CD4-positive, alpha-beta memory T cell (primary cell): ENCODE measurements at regions not wholly inside any gene's neighbourhood (a gene's known extent, or its start where the extent isn't known, plus 50 kb on each side); places are given as distances from the start of the nearest gene placed in this dataset.

Experiments
- CTCF ChIA-PET: fragments of 350-600 bp; sonication (Branson Sonifier 250); formaldehyde crosslinking; loops from one replicate; lab custom pipeline; 2021; ENCODE audit warnings: inconsistent platforms; ENCODE audit not compliant: partially characterized antibody; lab: Charles Lee
- POLR2A ChIA-PET: fragments of 350-600 bp; sonication (Branson Sonifier 250); formaldehyde crosslinking; loops from one replicate; lab custom pipeline; 2021; ENCODE audit not compliant: partially characterized antibody; lab: Charles Lee
- DNase-seq, 5 donors: peaks; one replicate each; pipeline versions ENCODE4 v3.0.0 to v3.0.0-alpha.2; 2020 to 2022; ENCODE audit warnings: mixed read lengths in 1 of 5
- H3K27ac ChIP-seq: one replicate; pipeline ENCODE4 v1.7.0; 2013; ENCODE audit warnings: low read depth, low read length
- H3K27me3 ChIP-seq: 2 replicates; pipeline ENCODE4 v1.7.0; 2013; ENCODE audit warnings: mild to moderate bottlenecking, low read length, moderate library complexity; ENCODE audit not compliant: insufficient read depth
- H3K36me3 ChIP-seq: 2 replicates; pipeline ENCODE4 v1.7.0; 2013; ENCODE audit warnings: mild to moderate bottlenecking, low read length, moderate library complexity; ENCODE audit not compliant: insufficient read depth
- H3K4me1 ChIP-seq: 2 replicates; pipeline ENCODE4 v1.7.0; 2013; ENCODE audit warnings: mild to moderate bottlenecking, low read length, moderate library complexity; ENCODE audit not compliant: insufficient read depth
- H3K4me3 ChIP-seq, 2 donors: one replicate each; pipeline ENCODE4 v1.7.0; 2013; ENCODE audit warnings: low read length in 2 of 2, mild to moderate bottlenecking in 1 of 2
- H3K9me3 ChIP-seq, 2 donors: one replicate each; pipeline ENCODE4 v1.7.0; 2013; ENCODE audit warnings: low read length in 2 of 2, control low read depth in 1 of 2; ENCODE audit not compliant: control insufficient read depth in 1 of 2
- H3K27ac Mint-ChIP-seq, 7 donors: one replicate each; pipeline ENCODE4 v1.8.0; 2020 to 2021; ENCODE audit warnings: mixed read lengths in 7 of 7, mild to moderate bottlenecking in 6 of 7, inconsistent platforms in 3 of 7, moderate library complexity in 3 of 7
- H3K27me3 Mint-ChIP-seq, 2 donors: one replicate each; pipeline ENCODE4 v1.8.0; 2020 to 2021; ENCODE audit warnings: mixed read lengths in 2 of 2
- H3K36me3 Mint-ChIP-seq, 2 donors: one replicate each; pipeline ENCODE4 v1.8.0; 2020 to 2021; ENCODE audit warnings: mixed read lengths in 2 of 2, inconsistent platforms in 1 of 2, mild to moderate bottlenecking in 1 of 2
- H3K4me1 Mint-ChIP-seq, 4 donors: one replicate each; pipeline ENCODE4 v1.8.0; 2020 to 2021; ENCODE audit warnings: mixed read lengths in 4 of 4, mild to moderate bottlenecking in 1 of 4
- H3K4me3 Mint-ChIP-seq, 8 donors: one replicate each; pipeline ENCODE4 v1.8.0; 2020 to 2021; ENCODE audit warnings: mixed read lengths in 8 of 8, mild to moderate bottlenecking in 7 of 8, moderate library complexity in 6 of 8, inconsistent platforms in 3 of 8
- H3K9me3 Mint-ChIP-seq, 8 donors: one replicate each; pipeline ENCODE4 v1.8.0; 2020 to 2021; ENCODE audit warnings: mixed read lengths in 8 of 8, mild to moderate bottlenecking in 5 of 8, inconsistent platforms in 3 of 8, moderate library complexity in 1 of 8
- intact Hi-C: fragments of 100-400 bp; cut with micrococcal nuclease; formaldehyde crosslinking; loops from one replicate; pipeline ENCODE4 v1.15.1; 2023

DNA sequence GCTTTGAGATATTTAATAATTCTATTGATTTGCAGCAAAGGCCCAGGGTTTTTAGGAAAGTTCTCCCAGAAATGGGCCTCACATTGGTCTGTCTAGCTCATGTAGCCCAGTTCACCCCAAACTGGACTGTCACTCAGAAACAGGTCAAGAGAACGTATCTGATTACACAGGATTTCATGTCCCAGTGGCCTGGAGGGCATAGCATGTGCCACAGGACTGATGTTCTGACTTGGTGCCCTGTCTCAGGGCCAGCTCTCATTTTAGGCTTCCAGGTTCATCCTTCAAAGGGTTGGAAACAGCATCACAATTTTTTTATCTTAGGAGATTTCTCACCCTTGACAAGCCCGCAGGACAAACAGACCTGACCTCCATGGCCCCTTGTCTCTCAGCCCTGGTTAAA is 398.4 kb upstream of the AZI2 start:
- H3K36me3 Mint-ChIP-seq: no peaks in the 10 kb centered on the region
- intact Hi-C loops: no loop called here
- Histone ChIP-seq H3K27me3 (no peaks in the 10 kb centered on the region), H3K9me3 (no peaks in the 10 kb centered on the region), H3K36me3 (no peaks in the 10 kb centered on the region), H3K27ac (no peak overlapping the region), H3K4me3 (no peak overlapping the region), H3K4me1 (no peaks in the 10 kb centered on the region)
- no peak overlapping the region for H3K27ac Mint-ChIP-seq
- H3K4me3 Mint-ChIP-seq: no peak overlapping the region
- DNase-seq: no peak
- ChIA-PET CTCF (no interaction called here), POLR2A (no interaction called here)
- no peaks in the 10 kb centered on the region for H3K27me3 Mint-ChIP-seq
- no peaks in the 10 kb centered on the region for H3K4me1 Mint-ChIP-seq
- peaks cover 9 to 29% (median 16%) of the 10 kb centered on the region in 8 donors for H3K9me3 Mint-ChIP-seq

- H3K4me3 Mint-ChIP-seq: no peak overlapping the region
- H3K27me3 Mint-ChIP-seq: no peaks in the 10 kb centered on the region
- H3K9me3 Mint-ChIP-seq: peaks cover 9 to 36% (median 19%) of the 10 kb centered on the region in 8 donors
- no peak overlapping the region for H3K27ac ChIP-seq
- no peaks in the 10 kb centered on the region for H3K36me3 Mint-ChIP-seq
- H3K9me3 ChIP-seq: no peaks in the 10 kb centered on the region
- no peak for DNase-seq
- intact Hi-C loops: no loop called here
- no peaks in the 10 kb centered on the region for H3K36me3 ChIP-seq
- no peak overlapping the region for H3K4me3 ChIP-seq
- no peak overlapping the region for H3K27ac Mint-ChIP-seq
- H3K4me1 ChIP-seq: no peaks in the 10 kb centered on the region
- H3K27me3 ChIP-seq: no peaks in the 10 kb centered on the region
- H3K4me1 Mint-ChIP-seq: no peaks in the 10 kb centered on the region
- ChIA-PET POLR2A (no interaction called here), CTCF (no interaction called here)
These were observed 403.2 kb upstream of the AZI2 start for GRCh38 chr3:28751864-28752263.

- H3K9me3 ChIP-seq: no peaks in the 10 kb centered on the region
- H3K27ac ChIP-seq: no peak overlapping the region
- no peaks in the 10 kb centered on the region for H3K4me1 Mint-ChIP-seq
- H3K27me3 Mint-ChIP-seq: no peaks in the 10 kb centered on the region
- intact Hi-C loops: no loop called here
- no peak overlapping the region for H3K27ac Mint-ChIP-seq
- H3K36me3 Mint-ChIP-seq: no peaks in the 10 kb centered on the region
- ChIA-PET CTCF (no interaction called here), POLR2A (no interaction called here)
- no peak for DNase-seq
- no peaks in the 10 kb centered on the region for H3K36me3 ChIP-seq
- H3K4me3 ChIP-seq: no peak overlapping the region
- no peaks in the 10 kb centered on the region for H3K27me3 ChIP-seq
- H3K9me3 Mint-ChIP-seq: peaks cover 9 to 36% (median 20%) of the 10 kb centered on the region in 8 donors
- no peaks in the 10 kb centered on the region for H3K4me1 ChIP-seq
- no peak overlapping the region for H3K4me3 Mint-ChIP-seq
These were observed 403.7 kb upstream of the AZI2 start for GRCh38 chr3:28752290-28752689.

DNA sequence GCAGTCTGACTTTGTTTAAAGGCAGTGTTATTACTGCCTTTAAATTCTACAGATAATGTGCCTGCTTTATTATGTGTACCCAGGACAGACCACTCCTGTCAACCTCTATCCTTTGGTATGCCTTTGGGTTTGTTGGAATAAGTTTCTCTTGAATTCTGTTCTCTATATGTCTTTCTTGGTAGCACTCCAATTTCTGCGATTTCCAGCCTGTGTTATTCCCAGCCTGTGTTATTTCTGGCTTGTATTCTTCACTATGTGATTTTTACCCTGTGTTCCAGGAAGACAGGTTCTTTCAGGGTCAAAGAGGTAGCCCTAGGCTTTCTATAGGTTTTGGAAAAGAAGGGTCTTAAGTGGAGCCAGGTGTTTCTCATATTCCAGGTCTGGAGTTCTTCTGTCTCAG is 407.4 kb upstream of the AZI2 start:
- Histone ChIP-seq H3K4me3 (no peak overlapping the region), H3K9me3 (no peaks in the 10 kb centered on the region), H3K27me3 (no peaks in the 10 kb centered on the region), H3K4me1 (no peaks in the 10 kb centered on the region), H3K27ac (no peak overlapping the region), H3K36me3 (no peaks in the 10 kb centered on the region)
- CTCF ChIA-PET: no interaction called here
- Mint-ChIP-seq H3K36me3 (no peaks in the 10 kb centered on the region), H3K4me1 (no peaks in the 10 kb centered on the region), H3K4me3 (no peak overlapping the region), H3K27me3 (no peaks in the 10 kb centered on the region), H3K9me3 (peaks cover 5 to 22% (median 9%) of the 10 kb centered on the region in 8 donors), H3K27ac (no peak overlapping the region)
- intact Hi-C loops: no loop called here
- POLR2A ChIA-PET: no interaction called here
- no peak for DNase-seq

GRCh38 chr3:28758115-28758514 is 409.5 kb upstream of the AZI2 start:
- POLR2A ChIA-PET: no interaction called here
- intact Hi-C loops: no loop called here

DNA sequence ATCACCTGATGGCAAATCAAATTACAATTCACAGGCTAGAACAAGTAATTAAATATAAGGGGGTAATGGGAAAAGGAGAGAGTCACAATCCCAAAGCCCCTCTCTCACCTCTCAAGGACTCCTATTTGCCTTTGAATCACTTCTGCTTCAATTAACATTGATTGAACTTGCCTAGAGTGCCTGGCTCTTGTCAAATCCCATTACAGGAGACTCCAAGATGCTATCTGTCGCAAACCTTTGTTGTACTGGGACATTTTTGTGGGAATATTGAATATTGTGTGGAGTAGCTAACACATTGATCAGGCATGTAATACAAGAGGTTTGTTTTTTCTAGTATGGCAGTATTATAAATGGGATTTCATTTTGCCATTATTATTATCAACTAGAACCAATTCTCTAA is 412.8 kb upstream of the AZI2 start:
- Histone ChIP-seq H3K27ac (no peak overlapping the region), H3K9me3 (no peaks in the 10 kb centered on the region), H3K4me3 (no peak overlapping the region), H3K27me3 (no peaks in the 10 kb centered on the region), H3K36me3 (no peaks in the 10 kb centered on the region), H3K4me1 (no peaks in the 10 kb centered on the region)
- H3K27me3 Mint-ChIP-seq: no peaks in the 10 kb centered on the region
- intact Hi-C loops: no loop called here
- H3K4me3 Mint-ChIP-seq: no peak overlapping the region
- ChIA-PET POLR2A (no interaction called here), CTCF (no interaction called here)
- peaks cover 0 to 5% (median 2%) of the 10 kb centered on the region in 8 donors for H3K9me3 Mint-ChIP-seq
- H3K27ac Mint-ChIP-seq: no peak overlapping the region
- H3K4me1 Mint-ChIP-seq: no peaks in the 10 kb centered on the region
- DNase-seq: no peak
- no peaks in the 10 kb centered on the region for H3K36me3 Mint-ChIP-seq

More at GRCh38 chr3:28758115-28758514, 409.5 kb upstream of the AZI2 start:
- Histone ChIP-seq H3K27ac (no peak overlapping the region), H3K4me3 (no peak overlapping the region), H3K4me1 (no peaks in the 10 kb centered on the region), H3K27me3 (no peaks in the 10 kb centered on the region), H3K9me3 (no peaks in the 10 kb centered on the region), H3K36me3 (no peaks in the 10 kb centered on the region)
- DNase-seq: no peak
- H3K36me3 Mint-ChIP-seq: no peaks in the 10 kb centered on the region
- H3K9me3 Mint-ChIP-seq: peaks cover 0 to 8% (median 5%) of the 10 kb centered on the region in 8 donors
- H3K27ac Mint-ChIP-seq: no peak overlapping the region
- no peak overlapping the region for H3K4me3 Mint-ChIP-seq
- H3K27me3 Mint-ChIP-seq: no peaks in the 10 kb centered on the region
- no peaks in the 10 kb centered on the region for H3K4me1 Mint-ChIP-seq
- CTCF ChIA-PET: no interaction called here

- Mint-ChIP-seq H3K36me3 (no peaks in the 10 kb centered on the region), H3K27ac (no peak overlapping the region), H3K4me3 (no peak overlapping the region), H3K4me1 (no peaks in the 10 kb centered on the region), H3K27me3 (no peaks in the 10 kb centered on the region), H3K9me3 (peaks cover 0 to 13% (median 6%) of the 10 kb centered on the region in 8 donors)
- DNase-seq: no peak
- intact Hi-C loops: no loop called here
- Histone ChIP-seq H3K4me3 (no peak overlapping the region), H3K27ac (no peak overlapping the region), H3K36me3 (no peaks in the 10 kb centered on the region), H3K4me1 (no peaks in the 10 kb centered on the region), H3K27me3 (no peaks in the 10 kb centered on the region), H3K9me3 (no peaks in the 10 kb centered on the region)
- ChIA-PET CTCF (no interaction called here), POLR2A (no interaction called here)
These were observed 416.6 kb upstream of the AZI2 start for GRCh38 chr3:28765194-28765593.

DNA sequence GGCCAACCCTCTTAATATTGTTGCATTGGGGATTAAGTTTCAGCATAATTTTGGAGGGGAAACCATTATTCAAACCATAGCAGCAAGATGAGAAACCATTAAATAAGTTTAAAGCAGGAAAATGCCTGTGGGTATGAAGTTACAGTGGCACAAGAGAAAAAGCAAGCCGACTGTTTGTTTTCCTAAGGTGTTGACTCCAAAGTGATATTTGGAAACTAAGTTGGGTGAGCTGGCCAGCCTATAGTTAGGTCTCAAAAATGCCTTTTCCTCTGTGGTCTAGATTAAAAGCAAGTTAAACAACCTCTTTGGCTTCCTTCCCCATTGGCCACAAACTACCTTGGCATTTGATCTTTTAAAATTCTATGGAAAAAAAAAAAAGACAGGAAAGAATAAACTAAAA is 419.8 kb upstream of the AZI2 start:
- no peaks in the 10 kb centered on the region for H3K36me3 Mint-ChIP-seq
- ChIA-PET POLR2A (no interaction called here), CTCF (interaction anchor here (0.6 kb wide), 1 partner anchor 1483 kb away, joined by 3 read pairs; no protein-coding TSS in a partner anchor)
- H3K4me3 Mint-ChIP-seq: no peak overlapping the region
- no peaks in the 10 kb centered on the region for H3K4me1 Mint-ChIP-seq
- Histone ChIP-seq H3K4me1 (no peaks in the 10 kb centered on the region), H3K27me3 (no peaks in the 10 kb centered on the region), H3K27ac (no peak overlapping the region), H3K9me3 (no peaks in the 10 kb centered on the region), H3K4me3 (no peak overlapping the region), H3K36me3 (no peaks in the 10 kb centered on the region)
- peaks cover 14 to 32% (median 24%) of the 10 kb centered on the region in 8 donors for H3K9me3 Mint-ChIP-seq
- no peak overlapping the region for H3K27ac Mint-ChIP-seq
- no peak for DNase-seq
- intact Hi-C loops: no loop called here
- H3K27me3 Mint-ChIP-seq: no peaks in the 10 kb centered on the region
